ENCODE measurements at regions not wholly inside any gene's neighbourhood (a gene's known extent, or its start where the extent isn't known, plus 50 kb on each side); places are given as distances from the start of the nearest gene placed in this dataset.

DNA sequence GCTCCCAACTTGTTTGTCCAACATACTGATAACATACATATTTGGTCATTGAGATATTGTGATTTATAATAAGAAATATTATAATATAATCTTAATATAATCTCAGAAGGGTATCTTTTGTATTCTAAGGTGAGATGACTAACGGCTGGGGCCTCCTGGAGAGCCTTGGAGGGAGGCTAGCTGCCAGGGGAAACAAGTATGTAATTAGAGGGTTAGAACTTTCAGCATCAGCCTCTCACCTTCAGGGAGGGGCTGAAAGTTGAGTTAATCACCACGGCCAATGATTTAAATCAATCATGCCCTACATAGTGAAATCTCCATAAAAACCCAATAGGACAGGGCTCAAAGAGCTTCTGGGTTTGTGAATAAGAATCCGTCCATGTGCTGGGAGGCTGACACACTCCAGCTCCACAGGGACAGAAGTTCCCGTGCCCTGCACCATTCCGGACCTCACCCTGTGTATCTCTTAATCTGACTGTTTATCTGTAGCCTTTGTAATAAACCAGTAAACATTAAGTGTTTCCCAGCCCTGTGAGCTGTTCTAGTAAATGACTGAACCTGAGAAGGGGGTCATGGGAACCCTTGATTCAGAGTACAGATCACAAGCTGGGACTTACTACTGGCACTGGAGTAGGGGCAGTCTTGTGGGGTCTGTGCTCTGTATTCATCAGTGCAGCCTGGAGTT is 86.3 kb upstream of the STEAP1B start:
- no peak for TF ChIP-seq CTCF (IDR thresholded peaks at IDR 0.05; ENCODE audit: control extremely low read depth, extremely low read depth, low read depth, missing control alignments)
- DNase-seq (ENCODE audit: extremely low spot score) = no peak
- ChIA-PET CTCF (interaction anchor here (1.2 kb wide), 1 partner anchor 16 kb away, joined by 3 read pairs; no protein-coding TSS in a partner anchor), POLR2A (no interaction called here)

- no peak for DNase-seq (ENCODE audit: extremely low spot score)
- no peak for TF ChIP-seq CTCF (IDR thresholded peaks at IDR 0.05; ENCODE audit: control extremely low read depth, extremely low read depth, low read depth, missing control alignments)
- ChIA-PET CTCF (interaction anchor here (0.9 to 1.8 kb wide), 5 partner anchors 11 to 142 kb away, joined by 3 to 7 read pairs (median 3); partner anchors contain the start of gene IL6), POLR2A (no interaction called here)
Observed at GRCh38 chr7:22584179-22584578, 84.2 kb upstream of the STEAP1B start.

DNA sequence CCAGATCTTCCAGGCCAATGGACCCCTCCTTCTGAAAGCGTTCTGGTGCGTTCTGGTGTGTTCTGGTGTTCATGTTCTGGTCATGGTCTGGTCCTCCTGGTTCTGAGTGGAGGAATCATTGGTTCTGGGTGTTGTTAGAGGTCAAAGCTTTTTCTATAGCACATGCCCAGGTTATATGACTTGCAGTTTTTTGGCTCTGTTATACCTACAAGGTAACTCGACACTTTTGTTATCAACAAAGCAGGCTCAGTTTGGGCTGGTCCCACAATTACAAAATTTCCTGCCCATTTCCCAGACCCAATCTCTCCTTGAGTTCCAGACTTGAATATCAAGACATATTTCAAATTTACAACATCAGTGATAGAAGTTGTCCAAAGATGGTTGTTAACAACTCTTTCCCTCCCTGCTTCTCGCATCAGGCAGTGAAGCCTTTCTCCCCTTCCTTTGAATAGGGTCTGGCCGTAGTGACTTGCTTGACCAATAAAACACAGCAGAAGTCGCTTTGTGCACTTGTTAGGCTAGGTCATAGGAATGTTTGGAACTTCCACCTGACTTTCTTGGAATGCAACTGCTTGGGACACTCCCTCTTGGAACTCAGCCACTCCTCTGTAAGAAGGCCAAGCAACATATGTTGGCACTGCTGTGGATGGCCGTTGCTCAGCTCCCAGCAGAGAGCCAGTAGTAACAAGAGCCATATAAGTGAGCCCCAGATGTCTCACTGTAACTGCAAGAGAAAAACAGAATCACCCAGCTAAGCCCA is 83.1 kb upstream of the STEAP1B start:
- DNase-seq (ENCODE audit: extremely low spot score) = no peak
- no peak for TF ChIP-seq CTCF (IDR thresholded peaks at IDR 0.05; ENCODE audit: control extremely low read depth, extremely low read depth, low read depth, missing control alignments)
- POLR2A ChIA-PET = no interaction called here
- CTCF ChIA-PET = interaction anchor here (0.9 to 1.8 kb wide), 3 partner anchors 13 to 24 kb away, joined by 3 to 7 read pairs (median 3); no protein-coding TSS in a partner anchor

- ChIA-PET CTCF (interaction anchor here (1.2 to 1.5 kb wide), 3 partner anchors 10 to 201 kb away, joined by 3 to 5 read pairs (median 4); no protein-coding TSS in a partner anchor), POLR2A (no interaction called here)
- no peak for TF ChIP-seq CTCF (IDR thresholded peaks at IDR 0.05; ENCODE audit: control extremely low read depth, extremely low read depth, low read depth, missing control alignments)
- no peak for DNase-seq (ENCODE audit: extremely low spot score)
Observed at GRCh38 chr7:22581099-22581498, 81.1 kb upstream of the STEAP1B start.

GRCh38 chr7:22579961-22580360 is 80.0 kb upstream of the STEAP1B start:
- DNase-seq (ENCODE audit: extremely low spot score) = no peak
- CTCF ChIA-PET = interaction anchor here (1.5 kb wide), 1 partner anchor 202 kb away, joined by 4 read pairs; no protein-coding TSS in a partner anchor
- TF ChIP-seq CTCF (IDR thresholded peaks at IDR 0.05; ENCODE audit: control extremely low read depth, extremely low read depth, low read depth, missing control alignments) = no peak
- POLR2A ChIA-PET = no interaction called here

DNA sequence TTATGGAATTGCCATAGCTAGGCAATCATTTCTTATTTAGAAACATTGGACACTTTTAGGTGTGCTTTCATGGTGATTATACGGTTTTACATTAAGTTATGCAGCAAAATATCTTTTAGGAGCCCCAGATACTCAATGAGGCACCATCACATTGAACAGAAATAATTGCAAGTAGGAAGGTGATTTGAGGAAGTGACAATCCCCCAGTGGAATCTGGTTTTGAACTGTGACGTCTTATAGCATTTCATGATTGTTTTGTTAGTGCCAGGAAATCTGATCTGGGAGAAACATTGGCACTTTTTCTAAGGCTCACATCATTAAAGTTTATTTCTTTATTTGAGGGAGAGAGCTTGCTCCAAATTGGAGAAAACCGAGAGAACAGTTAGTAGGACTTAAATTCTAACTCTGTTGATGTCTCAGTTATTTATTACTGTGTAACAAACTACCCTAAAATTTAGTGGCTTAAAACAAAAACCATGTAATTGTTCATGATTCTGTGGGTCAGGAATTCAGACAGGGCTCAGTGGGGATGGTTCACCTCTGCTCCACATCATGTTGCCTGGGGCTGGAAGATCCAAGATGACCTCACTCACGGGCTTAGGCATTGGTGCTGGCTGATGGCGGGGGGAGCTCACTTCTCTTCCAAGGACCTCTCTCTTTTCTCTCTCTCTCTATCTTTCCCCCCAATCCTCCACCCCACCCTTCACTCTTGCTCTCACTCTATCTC is 78.2 kb upstream of the STEAP1B start:
- no peak for DNase-seq (ENCODE audit: extremely low spot score)
- no peak for TF ChIP-seq CTCF (IDR thresholded peaks at IDR 0.05; ENCODE audit: control extremely low read depth, extremely low read depth, low read depth, missing control alignments)
- ChIA-PET POLR2A (no interaction called here), CTCF (interaction anchor here (0.7 to 2.7 kb wide), 6 partner anchors 10 to 149 kb away, joined by 3 to 11 read pairs (median 4); partner anchors contain the start of gene IL6)
